A549 (cell line): ENCODE measurements at regions not wholly inside any gene's neighbourhood (a gene's known extent, or its start where the extent isn't known, plus 50 kb on each side); places are given as distances from the start of the nearest gene placed in this dataset.

Experiments
- CEBPB ChIP-seq, 2 experiments: fragments of >200 bp in 1 of 2; sonication (Bioruptor Twin) in 1 of 2; formaldehyde crosslinking in 1 of 2; IDR thresholded peaks; 2 replicates each; pipeline ENCODE4 v1.6.1; 2012 to 2016
- CHD4 ChIP-seq: fragments of 200-600 bp; sonication (generic); IDR thresholded peaks from 2 replicates; pipeline ENCODE4 v1.6.1; 2016; ENCODE audit warnings: antibody characterized with exemption, mild to moderate bottlenecking, borderline replicate concordance
- PBX3 ChIP-seq: IDR thresholded peaks from 2 replicates; pipeline ENCODE4 v1.6.1; 2012
- SMC3 ChIP-seq: fragments of >200 bp; sonication (Bioruptor Twin); formaldehyde crosslinking; IDR thresholded peaks from 3 replicates; pipeline ENCODE4 v1.6.1; 2018; ENCODE audit warnings: inconsistent platforms

GRCh38 chr22:49241174-49241851 is 586.4 kb downstream of the BRD1 start:
- TF ChIP-seq PBX3 (no peak), SMC3 (no peak), CEBPB (IDR thresholded peaks at IDR 0.05) (no peak), CHD4 (no peak)
